GDM1 (cell line): ENCODE measurements at regions not wholly inside any gene's neighbourhood (a gene's known extent, or its start where the extent isn't known, plus 50 kb on each side); places are given as distances from the start of the nearest gene placed in this dataset.
"Not testable (repeated sequence)": the region's sequence is repeated elsewhere in the genome, so short reads cannot be mapped to it uniquely, and the experiment has no call there.

ENCODE experiments used
- DNase-seq: peaks from one replicate; lab custom pipeline; 2025; lab: John Stamatoyannopoulos, UW

DNA sequence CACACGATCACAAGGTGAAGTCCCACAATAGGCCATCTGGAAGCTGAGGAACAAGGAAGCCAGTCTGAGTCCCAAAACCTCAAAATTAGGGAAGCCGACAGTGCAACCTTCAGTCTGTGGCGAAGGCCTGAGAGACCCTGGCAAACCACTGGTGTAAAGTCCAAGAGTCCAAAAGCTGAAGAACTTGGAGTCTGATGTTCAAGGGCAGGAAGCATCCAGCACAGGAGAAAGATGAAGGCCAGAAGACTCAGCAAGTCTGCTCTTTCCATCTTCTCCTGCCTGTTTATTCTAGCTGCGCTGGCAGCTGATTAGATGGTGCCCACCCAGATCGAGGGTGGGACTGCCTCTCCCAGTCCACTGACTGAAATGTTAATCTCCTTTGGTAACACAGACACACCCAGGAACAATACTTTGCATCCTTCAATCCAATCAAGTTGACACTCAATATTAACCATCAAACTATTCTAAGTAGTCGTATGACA is 112.3 kb downstream of the MYCN start:
- not testable (repeated sequence) for DNase-seq

DNA sequence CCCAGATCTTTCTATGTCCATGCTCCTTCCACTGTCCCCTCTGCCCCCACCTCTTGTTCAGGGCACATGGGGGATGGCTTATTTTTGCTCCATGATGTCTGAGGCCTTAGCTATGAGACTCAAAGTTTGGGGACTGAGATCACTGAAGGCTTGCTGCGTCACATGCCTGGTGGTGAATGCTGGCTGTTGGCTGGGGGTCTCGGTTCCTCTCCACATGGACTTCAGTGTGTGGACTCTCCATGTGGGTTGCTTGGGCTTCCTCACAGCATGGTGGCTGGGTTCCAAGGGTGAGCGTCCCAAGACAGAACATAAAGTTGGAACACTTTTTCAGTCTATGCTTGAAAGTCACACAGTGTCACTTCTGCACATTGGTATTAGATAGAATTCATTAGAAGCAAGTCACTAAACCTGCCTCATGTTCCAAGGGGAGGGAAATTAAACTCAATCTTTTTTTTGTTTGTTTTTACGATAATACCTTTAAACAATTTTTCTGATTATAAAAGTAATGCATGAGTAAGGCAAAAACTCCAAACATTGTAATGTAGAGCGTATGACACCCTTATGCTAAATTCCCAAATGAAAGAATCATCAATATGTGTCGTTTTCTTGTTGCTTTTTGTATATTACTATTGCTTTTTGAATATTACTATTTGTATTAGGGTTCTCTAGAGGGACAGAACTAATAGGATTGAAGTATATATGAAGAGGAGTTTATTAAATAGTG is 111.7 kb downstream of the MYCN start:
- no peak for DNase-seq

DNA sequence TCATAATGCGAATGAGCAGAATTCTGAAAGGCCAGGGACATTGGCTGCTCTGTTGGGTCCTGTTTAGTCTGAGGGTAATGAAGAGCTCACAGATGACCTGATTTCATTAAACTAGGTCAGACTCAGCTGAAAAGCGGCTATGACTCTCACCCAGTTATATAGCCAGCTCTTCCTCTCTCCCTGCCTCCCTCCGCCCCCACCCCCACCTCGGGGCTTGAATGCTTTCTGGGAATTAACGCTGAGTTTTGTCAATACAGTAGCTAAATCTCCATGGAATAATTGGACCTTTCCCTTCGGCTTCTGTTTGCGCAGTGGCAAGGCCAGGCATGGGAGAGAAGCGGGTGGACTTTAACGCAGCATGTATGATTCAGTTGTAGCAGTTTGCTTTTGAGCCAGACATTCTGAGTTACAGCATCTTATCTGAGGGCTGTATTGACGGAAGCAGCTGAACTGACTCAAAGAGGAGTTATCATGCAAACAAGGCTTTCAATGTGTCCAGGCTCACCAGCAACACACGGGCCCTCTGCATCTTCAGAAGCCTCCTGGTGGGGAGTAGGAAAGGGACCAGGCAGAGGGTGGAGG is 110.6 kb downstream of the MYCN start:
- no peak for DNase-seq

DNA sequence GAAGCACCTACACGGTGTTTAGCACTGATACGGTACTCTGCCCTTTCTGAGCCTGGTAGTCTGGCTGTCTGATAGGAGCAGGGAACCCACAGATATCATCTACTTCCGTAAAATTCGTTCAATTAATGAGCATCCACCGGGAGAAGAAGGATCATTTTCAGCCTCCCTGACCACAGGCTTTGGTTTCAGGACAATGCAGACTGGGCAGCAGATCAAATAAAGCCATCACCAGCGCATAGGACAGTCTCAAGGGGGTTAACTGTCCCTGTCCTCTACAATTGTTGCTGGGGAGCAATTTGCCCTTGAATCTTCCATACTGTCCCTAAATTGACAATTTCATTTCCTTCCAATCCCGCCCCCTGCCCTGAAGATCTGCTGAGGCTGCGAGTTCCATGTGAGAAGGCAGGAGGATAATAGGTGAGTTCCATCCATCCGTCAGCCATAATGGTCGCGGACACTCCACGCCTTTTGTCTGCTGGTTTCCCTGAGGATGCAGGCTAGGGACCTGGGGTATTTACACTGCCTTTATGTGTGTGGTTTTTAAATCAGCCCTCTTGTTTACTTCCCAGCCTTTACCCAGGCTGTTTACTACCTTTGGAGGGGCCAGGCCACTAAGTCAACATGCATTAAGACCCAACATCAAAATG is 110.0 kb downstream of the MYCN start:
- DNase-seq: no peak

DNA sequence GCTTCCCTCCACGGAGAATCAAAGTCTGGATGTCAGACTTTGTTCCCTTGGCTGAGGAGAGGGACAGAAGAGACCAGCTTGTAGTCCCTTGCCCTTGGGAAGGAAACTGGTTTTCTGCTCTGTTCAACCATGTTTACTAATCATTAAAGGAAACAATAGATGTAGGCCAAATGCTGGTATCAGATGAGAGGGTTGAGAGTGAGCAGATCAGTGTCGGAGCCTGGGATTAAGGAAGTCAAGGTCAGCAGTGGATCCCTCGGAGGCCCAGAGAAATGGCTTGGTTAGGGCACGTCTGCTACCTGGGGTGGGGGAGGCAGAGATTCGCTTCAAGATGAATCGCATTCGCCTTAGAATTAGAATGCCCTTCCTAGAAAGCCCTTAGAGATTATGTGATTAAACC is 109.1 kb downstream of the MYCN start:
- no peak for DNase-seq

DNA sequence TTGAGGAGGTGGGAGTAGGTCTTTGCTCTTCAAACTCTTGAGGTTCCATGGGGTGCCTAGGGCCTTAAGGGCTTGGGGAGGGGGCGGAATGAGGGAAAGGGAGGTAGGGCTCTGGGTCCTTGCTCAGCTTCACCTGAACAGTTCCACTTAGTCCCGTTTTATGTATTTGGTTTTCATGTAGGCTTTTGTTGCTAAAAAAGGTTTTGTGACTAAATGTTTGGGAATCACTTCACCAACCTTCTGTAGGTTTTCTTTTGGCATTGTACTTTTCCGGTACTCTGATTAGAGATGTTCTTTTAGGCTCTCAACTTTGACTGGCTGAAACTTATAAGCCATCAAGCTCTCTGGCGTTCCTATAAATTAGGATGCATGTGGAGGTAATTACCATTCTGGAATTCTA is 108.1 kb downstream of the MYCN start:
- no peak for DNase-seq

DNA sequence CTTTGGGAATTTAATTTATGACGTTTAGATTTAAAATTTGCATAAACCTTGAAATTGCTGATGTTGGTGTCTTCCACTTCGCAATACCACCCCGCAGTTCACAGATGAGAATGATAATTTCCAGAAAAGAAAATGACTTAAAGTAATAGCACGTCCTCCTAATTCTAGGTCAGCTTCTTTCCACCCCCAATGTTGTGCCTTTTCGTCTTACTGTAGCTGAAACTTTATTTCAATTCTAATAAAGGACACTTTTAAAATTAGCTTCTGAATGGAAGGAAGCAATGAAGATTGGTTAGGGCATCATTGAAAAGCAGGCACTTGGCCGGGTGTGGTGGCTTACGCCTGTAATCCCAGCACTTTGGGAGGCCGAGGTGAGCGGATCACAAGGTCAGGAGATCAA is 107.4 kb downstream of the MYCN start:
- no peak for DNase-seq

DNA sequence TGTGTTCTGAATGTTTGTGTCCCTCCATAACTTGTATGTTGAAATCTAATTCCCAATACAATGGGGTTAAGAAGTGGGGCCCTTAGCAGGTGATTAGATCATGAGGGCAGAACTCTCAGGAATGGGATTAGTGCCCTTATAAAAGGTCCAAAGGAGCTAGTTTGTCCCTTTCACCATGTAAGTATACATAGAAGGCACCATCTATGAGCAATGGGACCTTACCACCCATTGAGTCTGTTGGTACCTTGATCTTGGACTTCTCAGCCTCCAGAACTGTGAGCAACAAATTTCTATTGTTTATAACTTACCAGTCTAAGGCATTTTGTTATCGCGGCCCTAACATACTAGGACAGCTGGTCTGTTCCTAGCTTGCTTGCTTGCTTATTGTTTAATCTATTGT is 106.3 kb downstream of the MYCN start:
- DNase-seq: no peak

DNA sequence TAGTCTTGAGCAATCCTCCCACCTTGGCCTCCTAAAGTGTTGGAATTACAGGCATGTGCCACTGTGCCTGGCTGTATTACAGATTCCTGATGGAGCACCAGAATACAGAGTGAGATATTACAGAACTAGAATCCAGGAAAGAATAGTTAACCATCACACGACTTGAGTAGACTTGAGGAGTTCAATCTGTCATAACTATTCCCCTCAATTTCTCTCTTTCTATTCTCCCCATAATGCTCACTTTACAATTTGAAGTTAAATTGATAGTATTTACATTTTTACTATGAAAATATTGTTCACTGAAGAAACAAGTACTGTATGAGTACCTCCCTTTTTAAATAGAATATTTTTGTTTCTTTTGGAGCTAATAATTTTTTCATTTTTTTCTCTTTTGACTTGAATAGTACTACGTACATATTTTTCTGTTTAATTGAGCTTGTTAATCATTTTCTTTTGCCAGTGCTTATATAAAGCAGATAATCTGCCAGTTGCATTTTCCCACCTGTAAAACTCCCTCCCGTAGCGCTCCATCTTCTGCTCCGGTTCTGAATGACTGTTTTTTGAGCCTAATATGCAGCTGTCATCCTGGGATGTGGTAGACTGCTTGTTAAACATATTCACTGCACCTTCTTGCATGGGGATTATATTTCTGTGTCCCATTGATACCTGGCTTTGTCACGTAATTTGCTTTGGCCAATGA is 105.5 kb downstream of the MYCN start:
- DNase-seq: no peak

DNA sequence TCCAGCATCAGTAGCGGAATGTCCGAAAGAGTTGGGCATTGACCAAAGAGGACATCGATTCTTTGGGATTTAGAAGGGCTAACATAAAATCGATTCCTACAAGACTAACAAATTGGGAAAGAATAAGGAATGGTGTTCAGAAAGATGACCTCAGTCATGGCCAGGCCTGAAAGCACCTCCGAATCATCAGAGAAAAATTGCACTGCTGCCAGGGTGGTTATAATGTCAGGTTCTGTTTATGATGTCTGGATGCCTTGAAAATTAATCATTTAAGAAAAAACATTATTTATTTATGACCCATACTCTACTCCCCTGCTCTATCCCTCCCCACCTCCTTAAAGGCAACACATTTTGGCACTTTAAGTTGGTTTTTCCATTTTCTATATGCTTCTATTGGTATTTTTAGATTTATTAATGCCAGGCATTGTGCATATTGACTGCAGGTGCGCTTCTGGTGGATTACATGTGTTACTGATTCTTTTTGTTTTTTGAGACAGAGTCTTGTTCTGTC is 104.7 kb downstream of the MYCN start:
- no peak for DNase-seq

DNA sequence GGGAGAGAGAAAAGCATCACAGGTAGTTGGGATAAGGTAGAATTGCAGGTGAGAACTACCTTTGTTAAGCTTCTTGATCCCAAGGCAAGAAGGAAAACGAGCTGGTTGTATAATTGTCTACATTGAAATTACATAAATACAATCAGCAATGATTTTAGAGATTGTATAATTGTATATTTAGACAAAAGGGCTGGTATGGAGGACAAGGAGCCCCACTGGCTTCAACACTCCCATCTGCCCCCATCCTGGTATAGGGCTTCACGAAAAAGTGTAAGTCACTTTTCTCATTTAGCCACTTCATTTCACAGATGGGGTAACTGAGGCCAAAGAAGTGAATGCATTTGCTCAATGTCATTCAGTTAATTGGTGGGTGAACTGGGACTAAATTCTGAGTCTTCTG is 103.3 kb downstream of the MYCN start:
- no peak for DNase-seq

DNA sequence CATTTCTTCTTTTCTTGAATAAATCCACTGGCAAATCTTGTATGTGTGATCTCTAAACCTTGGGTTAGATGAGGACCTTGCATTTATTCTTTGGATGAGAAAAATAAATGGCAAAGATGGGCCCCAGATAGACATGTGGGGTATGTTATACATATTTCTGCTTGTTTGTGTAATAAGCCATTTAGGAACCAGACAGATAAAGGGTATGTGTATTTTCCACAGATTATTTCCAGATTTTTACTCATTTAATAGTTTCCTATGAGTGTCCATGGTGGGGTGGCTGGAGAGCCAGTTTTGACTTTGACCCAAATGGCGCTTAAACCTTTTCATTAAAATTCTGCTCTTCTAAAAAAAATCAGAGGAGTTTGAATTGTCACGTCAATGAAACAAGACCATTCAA is 102.8 kb downstream of the MYCN start:
- DNase-seq: no peak

DNA sequence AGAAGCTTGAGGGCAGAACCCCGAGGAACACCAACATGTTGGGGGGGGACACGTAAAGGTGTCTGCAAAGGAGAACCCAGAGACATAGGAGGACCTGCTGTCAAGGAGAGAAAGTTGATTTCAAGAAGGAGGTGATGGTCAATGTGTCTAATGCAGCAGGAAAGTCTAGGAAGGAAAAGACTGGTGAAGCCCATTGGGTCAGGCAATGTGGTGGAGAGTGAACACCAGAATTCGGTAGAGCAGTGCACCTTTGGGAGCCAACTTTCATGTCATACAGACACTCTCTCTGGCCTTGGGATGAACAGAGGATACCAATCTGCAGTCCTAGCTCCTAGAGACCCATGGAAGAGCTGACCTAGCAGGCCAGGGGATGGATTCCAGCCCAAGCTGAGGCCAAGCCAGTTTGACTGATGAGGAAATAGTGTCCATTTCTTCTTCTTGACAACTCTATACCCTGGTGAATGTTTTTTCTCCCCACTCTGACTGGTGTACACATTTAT is 101.9 kb downstream of the MYCN start:
- no peak for DNase-seq

DNA sequence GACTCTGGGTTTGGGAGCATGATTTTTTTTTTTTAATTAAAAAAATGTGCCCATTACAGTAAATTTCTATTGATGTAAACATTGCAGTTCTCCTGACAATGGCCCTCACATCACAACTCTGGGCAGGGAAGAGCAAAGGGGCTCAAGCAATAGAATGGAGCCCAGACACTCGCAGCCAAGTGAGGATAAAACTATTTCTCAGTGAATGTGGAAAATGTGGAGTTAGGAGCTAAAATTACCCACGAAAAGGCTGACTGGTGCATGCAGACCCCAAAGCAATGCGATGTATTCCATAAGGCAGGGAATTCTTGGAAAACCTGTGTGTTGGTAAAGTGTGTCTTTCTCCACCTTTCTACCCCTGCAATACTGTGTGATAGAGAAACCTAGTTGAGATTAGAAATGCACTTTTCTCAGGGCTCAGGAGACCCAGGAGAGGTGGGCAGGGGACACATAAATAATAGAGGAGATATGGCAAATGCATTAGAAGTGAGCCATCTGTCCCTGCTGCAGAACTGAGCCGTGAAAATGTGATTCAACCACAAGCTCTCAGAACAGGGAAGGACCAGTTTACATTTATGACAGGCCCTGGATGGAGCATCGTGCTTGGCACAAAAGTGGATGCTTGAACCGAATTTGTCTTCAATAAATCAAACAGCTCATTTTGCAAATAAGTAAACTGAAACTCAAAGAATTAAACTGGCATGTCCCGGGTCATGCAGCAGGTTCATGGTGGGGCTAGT is 100.1 kb downstream of the MYCN start:
- no peak for DNase-seq

DNA sequence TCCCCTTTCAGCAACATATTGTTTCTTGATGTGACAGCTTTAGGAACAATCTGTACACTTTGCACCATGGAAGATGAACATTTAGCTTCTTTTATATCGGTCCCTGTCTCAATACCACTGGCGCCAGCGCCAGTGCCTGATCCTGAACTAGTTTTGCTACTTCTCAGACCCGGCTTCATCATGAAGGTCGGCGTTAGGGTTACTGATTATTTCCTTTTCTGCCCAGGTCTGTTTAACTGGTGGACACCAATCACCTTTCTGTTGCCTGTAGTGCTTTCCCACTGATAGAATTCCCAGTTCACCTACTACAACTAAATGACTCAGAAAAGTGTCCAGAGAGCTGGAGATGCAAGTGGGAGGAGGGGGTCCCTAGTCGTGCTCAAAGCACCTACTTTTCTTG is 99.5 kb downstream of the MYCN start:
- no peak for DNase-seq

DNA sequence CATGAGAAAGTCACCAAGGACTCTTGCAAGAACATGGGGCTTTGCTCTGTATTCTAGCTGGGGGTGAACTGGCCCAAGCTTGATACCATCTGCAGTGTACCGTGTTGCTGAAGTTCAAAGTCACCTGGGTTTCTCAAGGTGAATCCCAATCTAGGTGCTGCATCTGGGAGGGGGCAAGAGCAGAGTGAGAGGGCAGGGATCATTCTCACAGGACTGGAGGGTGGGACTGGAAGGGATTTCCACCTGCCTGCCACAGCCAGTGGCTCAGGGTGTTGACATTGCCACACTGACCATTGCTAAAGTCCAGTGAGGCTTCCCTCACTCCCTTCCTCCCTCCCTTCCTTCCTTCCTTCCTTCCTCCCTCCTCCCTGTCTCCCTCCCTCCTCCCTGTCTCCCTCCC is 98.7 kb downstream of the MYCN start:
- no peak for DNase-seq

DNA sequence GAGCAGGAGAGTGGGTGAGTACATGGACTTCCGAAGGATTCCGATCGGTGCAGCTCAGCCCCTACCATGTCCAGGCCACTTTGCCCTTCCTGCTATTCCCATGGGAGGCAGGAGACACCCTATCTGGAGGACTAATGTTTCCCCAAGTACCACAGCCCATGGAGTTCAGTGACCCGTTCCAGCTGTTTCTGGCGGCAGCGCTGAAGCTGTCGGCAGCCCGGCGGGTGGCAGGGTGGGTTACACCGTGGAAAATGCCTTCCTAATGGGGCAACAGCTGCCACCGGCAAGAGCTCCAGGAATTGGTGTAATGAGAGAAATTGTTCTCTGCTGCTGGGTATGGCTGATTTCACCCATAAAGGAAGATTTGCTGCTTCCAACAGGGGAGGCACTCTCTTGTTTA is 98.3 kb downstream of the MYCN start:
- no peak for DNase-seq

DNA sequence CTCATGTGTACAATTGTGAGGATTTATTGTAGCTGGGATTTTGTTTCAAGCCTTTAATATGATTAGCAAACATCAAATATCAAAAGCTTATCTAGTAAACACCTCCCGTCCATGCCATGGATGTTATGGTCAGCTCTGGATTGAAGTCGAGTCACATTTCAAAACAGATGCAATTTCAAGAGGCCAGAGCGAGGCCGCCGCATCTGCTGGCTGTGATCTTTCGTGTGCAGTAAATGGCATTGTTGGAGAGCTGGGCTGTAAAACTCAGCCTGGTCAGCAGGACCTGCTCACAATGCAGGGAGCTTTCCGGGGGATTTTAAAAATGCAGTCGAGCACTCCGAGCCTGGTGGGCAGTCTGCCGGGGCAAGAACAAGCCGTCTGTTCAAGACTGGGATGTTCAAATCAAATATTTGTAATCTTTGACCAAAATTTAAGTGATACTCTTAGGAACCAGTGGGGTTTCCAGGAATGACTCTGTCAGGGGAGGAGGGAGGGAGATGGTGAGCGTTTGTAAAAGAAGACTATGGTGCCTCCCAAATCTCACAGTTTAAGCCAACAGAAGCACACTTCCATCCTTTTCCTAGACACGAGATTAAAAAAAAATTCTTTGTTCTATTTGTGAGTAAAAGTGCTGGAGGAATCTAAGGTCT is 97.6 kb downstream of the MYCN start:
- no peak for DNase-seq

DNA sequence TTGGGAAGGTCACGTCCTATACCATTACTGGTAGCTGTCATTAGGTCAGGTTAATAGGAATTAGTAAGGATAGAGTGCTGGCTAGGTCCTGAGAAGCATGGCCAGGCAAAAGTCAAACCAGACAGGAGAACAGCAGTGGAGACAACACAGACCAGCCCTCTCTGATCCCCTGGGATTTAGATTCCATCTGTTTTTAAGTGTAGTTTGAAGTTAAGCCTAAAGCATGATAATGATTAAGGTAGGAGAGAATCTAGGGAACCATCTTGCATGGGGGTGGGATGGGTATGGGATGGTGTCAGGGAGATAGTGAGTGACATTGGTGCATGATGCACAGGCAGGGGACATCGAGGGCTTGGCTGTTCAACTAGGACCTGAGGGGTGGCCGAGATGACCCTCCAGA is 96.6 kb downstream of the MYCN start:
- DNase-seq: no peak

DNA sequence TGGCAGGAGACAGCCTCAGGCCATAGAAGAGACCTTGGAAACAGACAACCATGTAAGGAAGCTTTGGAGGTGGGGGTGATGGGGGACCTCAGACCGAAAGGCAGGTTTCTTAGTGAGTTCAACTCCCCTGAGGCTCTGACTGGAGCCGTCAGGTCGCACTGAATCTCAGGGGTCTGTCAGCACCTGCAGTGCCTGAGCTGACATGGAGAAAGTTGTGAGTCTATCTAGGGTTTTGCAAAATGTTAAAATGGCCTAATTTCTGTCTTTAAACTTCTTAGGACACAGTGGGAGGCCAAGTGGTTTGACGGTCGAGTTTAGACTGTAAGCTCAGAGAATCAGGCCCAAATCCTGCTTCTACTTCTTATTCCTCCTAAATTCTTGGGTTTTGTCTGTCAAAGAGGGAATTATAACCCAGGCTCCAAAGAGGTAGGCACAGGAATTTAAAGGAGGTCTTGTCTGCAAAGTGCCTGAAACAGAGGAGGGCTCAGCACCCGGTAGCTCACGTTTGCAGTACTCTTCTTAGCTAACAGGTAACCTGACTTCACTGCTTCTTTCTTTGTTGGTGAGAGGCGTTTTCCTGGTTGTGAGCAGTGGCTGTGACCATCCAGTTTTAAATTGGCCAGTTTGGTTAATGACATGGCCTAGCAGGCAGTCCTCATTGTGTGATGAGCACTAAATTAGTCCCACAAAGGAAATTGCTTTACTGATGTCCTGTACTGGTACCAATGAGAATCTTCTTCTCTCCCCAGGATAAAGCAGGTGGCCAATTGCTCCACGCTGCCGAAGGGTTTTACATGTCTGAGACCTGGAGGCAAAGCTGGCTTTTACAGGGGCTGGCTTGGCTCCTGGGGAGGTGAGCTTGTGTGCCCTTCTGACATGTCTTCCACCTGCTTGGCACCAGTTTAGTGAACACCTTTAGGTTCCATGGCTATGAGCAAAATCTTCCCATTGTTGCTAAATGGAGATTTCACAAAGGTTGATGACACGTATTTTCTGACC is 95.7 kb downstream of the MYCN start:
- no peak for DNase-seq
